HUES48 (cell line): ENCODE measurements at regions not wholly inside any gene's neighbourhood (a gene's known extent, or its start where the extent isn't known, plus 50 kb on each side); places are given as distances from the start of the nearest gene placed in this dataset.

Source experiments
- H3K27ac ChIP-seq: one replicate; pipeline ENCODE4 v1.7.0; 2013; ENCODE audit warnings: low read depth, low read length, inconsistent platforms
- H3K27me3 ChIP-seq: 2 replicates; pipeline ENCODE4 v1.6.1; 2013; ENCODE audit warnings: mild to moderate bottlenecking, low read length; ENCODE audit not compliant: control insufficient read depth, insufficient read depth
- H3K36me3 ChIP-seq: 2 replicates; pipeline ENCODE4 v1.6.1; 2013; ENCODE audit warnings: low read length; ENCODE audit not compliant: control insufficient read depth, insufficient read depth
- H3K4me1 ChIP-seq: 2 replicates; pipeline ENCODE4 v1.6.1; 2013; ENCODE audit warnings: mild to moderate bottlenecking, low read length; ENCODE audit not compliant: control insufficient read depth, insufficient read depth
- H3K4me3 ChIP-seq: 2 replicates; pipeline ENCODE4 v1.5.1; 2013; ENCODE audit warnings: mild to moderate bottlenecking, low read depth, low read length
- H3K9ac ChIP-seq: 2 replicates; pipeline ENCODE4 v1.6.1; 2013; ENCODE audit warnings: mild to moderate bottlenecking, low read depth, low read length, moderate library complexity
- H3K9me3 ChIP-seq: 2 replicates; pipeline ENCODE4 v1.6.1; 2013; ENCODE audit warnings: low read length; ENCODE audit not compliant: control insufficient read depth, insufficient read depth

DNA sequence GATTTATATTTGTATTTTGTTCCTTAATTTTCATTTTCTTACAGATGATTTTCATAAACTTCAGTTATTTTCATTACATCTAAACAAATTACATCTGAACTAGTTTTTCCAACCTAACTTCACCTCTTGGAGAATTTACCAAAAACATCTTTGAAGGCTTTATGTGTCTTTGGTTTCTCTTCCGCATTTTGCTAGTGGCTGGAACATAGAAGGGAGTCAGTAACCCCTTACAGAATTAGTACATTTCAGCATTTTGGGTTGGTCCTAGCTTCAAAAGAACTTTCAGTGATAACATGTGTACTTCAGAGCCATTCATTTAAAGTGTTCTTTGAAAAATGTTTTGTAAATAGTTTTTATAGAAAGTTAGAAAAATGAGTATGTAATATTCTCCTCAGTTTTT, 169.8 kb upstream of the MTPN start:
- Histone ChIP-seq H3K9me3 (no peaks in the 10 kb centered on the region), H3K27me3 (no peaks in the 10 kb centered on the region), H3K9ac (no peak overlapping the region), H3K4me3 (no peak overlapping the region), H3K36me3 (no peaks in the 10 kb centered on the region), H3K4me1 (no peaks in the 10 kb centered on the region), H3K27ac (no peak overlapping the region)

DNA sequence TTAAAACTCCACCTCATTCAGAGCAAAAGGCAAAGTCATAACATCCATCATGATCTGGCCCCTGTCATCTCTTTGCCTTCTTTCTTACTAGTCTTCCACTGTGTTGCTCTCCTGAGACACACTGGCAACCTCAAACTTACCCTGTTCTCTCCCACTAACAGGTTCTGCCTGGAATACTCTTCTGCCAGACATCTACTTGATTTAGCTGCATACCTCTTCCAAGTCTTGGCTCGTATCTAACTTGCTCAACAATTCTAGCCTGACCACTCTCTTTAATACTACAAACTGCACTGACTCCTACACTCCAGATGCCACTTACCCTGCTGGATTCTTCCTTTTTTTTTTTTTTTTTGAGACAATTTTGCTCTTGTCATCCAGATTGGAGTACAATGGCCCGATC, 167.0 kb upstream of the MTPN start:
- Histone ChIP-seq H3K9me3 (no peaks in the 10 kb centered on the region), H3K27ac (no peak overlapping the region), H3K4me3 (no peak overlapping the region), H3K9ac (no peak overlapping the region), H3K27me3 (no peaks in the 10 kb centered on the region), H3K36me3 (no peaks in the 10 kb centered on the region), H3K4me1 (no peaks in the 10 kb centered on the region)

DNA sequence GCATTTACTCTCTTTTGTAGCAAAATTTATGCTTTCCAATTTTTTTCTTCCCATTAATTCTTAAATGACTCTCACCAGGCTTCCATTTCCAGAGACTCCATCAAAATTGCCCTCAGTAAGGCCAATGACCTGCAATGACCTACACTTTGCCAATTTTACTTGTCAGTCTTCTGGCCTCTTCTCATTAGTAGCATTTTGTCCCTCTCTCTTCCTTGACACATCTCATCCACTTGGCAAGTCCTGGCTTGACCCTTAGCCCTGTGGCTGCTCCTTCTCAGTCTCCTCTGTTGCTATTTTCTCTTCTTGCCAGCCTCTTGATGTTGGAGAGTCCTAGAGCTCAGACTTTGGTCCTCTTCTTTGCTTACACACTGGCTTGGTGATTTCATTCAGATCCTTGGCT, 166.1 kb upstream of the MTPN start:
- no peak overlapping the region for H3K4me3 ChIP-seq
- no peaks in the 10 kb centered on the region for H3K4me1 ChIP-seq
- H3K36me3 ChIP-seq: no peaks in the 10 kb centered on the region
- H3K27me3 ChIP-seq: no peaks in the 10 kb centered on the region
- no peak overlapping the region for H3K27ac ChIP-seq
- H3K9me3 ChIP-seq: no peaks in the 10 kb centered on the region
- H3K9ac ChIP-seq: no peak overlapping the region

DNA sequence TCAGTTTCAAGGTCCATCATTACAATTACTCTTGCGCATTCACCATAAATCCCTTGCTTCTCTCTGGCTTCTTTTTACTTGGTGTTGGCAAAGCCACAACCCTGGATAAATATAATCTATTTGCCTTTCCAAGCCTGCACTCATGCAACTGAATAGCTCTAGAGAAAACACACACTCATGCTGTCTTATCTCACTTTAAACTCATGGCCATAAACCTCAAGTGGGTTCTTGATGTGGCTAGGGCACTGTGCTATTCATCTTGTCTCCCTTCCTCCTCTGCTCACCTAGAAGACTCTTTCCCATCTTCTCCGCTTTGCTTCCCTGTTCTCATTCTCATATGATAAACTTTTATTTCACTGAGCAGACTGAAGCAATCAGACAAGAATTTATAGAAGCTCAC, 165.4 kb upstream of the MTPN start:
- H3K27me3 ChIP-seq: no peaks in the 10 kb centered on the region

DNA sequence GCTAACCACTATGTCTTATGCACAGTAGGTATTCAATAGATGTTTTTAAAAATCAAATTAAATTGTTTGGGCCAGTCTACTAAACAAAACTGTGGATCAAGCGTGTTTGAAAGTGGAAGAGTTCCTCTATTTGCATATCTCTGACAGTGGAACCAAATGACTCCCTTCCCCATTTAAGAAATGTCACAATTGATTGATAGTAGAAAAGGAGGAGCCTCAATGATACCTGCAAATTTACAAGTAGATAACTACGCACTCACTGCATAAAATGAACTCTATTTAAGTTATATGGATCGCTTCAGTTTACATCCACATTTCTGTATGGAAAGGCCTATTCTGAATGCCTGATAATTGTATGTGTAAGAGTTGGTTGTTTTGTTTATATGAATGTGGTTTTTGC, 163.3 kb upstream of the MTPN start:
- Histone ChIP-seq H3K4me1 (peaks cover 6% of the 10 kb centered on the region), H3K36me3 (no peaks in the 10 kb centered on the region), H3K9ac (no peak overlapping the region), H3K9me3 (no peaks in the 10 kb centered on the region), H3K4me3 (no peak overlapping the region), H3K27me3 (no peaks in the 10 kb centered on the region), H3K27ac (no peak overlapping the region)

More for the DNA sequence above, 165.4 kb upstream of the MTPN start:
- Histone ChIP-seq H3K27ac (no peak overlapping the region), H3K9me3 (no peaks in the 10 kb centered on the region), H3K9ac (no peak overlapping the region), H3K4me3 (no peak overlapping the region), H3K4me1 (no peaks in the 10 kb centered on the region), H3K36me3 (no peaks in the 10 kb centered on the region)

DNA sequence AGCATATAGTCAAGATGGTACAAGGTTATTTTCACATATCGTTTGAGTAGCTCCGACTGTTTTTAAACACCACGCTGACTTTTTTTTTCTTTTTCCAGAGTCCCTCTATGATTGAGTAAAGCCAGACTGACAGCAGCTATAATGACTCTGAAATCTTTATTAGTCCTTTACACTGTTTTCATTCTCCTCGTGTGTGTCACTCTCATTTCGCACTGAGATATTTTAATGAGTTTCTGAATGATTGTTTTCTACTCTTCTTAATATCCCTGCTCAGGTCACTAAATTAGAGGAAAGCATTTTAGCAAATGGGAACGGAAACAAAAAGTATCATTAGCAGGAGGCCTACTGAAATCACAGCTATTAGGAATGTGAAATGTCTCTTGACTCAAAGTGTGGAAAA, 162.3 kb upstream of the MTPN start:
- Histone ChIP-seq H3K4me1 (peaks cover 6% of the 10 kb centered on the region), H3K36me3 (no peaks in the 10 kb centered on the region), H3K9me3 (no peaks in the 10 kb centered on the region), H3K27ac (no peak overlapping the region), H3K27me3 (no peaks in the 10 kb centered on the region), H3K9ac (no peak overlapping the region), H3K4me3 (no peak overlapping the region)

DNA sequence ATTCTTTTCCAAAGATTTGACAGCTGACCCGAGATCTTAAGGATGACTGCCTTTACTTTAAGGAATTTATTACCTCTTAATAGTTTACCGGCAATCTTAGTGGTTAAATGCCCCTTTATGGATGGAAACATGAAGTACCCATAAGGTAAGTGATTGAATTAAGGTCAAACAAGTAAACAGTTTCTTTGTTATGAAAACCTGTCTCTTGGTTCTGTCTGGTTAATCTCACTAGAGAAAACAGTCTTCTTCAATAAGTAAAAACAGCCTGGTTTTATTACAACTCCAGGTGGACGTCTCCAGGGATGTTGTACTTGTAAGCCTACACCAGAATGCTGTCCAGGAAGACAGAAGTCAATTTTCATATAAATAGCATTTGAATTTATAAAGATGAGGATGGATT, 161.8 kb upstream of the MTPN start:
- no peaks in the 10 kb centered on the region for H3K36me3 ChIP-seq
- H3K4me3 ChIP-seq: no peak overlapping the region
- peaks cover 6% of the 10 kb centered on the region for H3K4me1 ChIP-seq
- no peaks in the 10 kb centered on the region for H3K27me3 ChIP-seq
- no peak overlapping the region for H3K9ac ChIP-seq
- H3K9me3 ChIP-seq: no peaks in the 10 kb centered on the region
- no peak overlapping the region for H3K27ac ChIP-seq

DNA sequence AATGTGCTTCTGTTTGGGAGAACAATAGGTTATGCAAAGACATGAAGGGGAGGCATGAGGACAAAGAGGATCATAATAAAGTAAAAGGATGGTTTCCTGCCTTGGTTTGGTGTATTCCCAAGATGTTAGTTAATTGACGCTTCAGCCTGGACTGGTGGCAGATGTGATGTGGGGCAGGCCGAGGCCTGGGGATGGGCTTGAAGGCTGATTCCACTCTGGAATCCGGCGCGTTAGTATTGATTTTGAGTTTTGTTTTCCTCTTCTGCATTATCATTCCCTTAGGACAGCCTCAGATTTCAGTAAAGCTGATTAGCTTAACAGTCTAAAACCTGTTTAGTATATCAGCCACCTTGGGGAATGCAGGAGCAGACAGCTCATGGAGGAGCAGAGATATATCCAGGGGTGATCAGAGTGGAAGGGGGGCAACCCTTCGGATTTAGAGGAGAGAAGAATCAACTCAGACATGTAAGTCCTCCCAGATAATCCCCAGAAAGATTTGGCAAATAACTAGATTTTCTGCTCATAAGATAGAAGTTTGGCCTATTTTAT, 159.8 kb upstream of the MTPN start:
- Histone ChIP-seq H3K9me3 (no peaks in the 10 kb centered on the region), H3K9ac (no peak overlapping the region), H3K4me1 (peaks cover 6% of the 10 kb centered on the region), H3K27me3 (no peaks in the 10 kb centered on the region), H3K27ac (no peak overlapping the region), H3K4me3 (no peak overlapping the region), H3K36me3 (no peaks in the 10 kb centered on the region)

DNA sequence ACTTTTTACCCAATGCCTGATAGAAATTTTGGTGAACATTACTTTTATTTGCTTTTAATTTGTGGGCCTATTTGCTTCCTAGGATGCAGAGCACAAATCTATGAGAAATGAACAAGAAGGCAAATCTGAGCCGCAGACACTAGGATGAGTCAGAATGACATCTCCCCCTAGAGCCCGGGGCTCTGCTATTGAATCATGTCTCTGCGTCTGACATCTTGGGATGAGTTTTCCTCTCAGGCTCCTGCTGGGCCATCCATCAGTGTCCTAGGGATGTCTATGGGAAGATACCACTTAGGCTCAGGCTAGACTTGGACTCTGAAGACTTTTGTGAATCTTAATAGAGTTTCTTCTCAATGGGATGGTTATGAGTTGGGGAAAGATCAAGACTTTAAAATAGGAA, 157.3 kb upstream of the MTPN start:
- no peak overlapping the region for H3K4me3 ChIP-seq
- no peaks in the 10 kb centered on the region for H3K36me3 ChIP-seq
- H3K9ac ChIP-seq: no peak overlapping the region
- no peaks in the 10 kb centered on the region for H3K27me3 ChIP-seq
- no peak overlapping the region for H3K27ac ChIP-seq
- H3K4me1 ChIP-seq: peaks cover 6% of the 10 kb centered on the region
- H3K9me3 ChIP-seq: no peaks in the 10 kb centered on the region

DNA sequence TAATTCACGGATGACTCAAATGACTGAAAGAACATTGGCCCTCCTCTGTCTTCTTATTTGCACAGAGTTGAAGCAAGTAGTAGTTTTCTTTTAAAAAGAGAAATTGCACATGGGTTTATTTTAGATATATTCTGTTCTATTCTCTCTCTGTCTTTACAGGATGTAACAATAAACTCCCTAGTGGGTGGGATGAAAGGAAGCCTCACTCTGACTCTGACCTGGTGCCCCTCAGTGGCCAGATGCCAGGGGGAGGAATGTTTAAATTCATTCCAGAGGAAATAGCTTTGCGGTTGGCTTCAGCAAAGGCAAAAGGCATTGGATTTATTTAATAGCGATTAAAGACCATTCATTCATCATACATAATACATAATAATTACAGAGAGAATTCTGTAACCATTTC, 156.4 kb upstream of the MTPN start:
- H3K27ac ChIP-seq: no peak overlapping the region
- no peaks in the 10 kb centered on the region for H3K36me3 ChIP-seq
- H3K27me3 ChIP-seq: no peaks in the 10 kb centered on the region
- peaks cover 6% of the 10 kb centered on the region for H3K4me1 ChIP-seq
- no peak overlapping the region for H3K4me3 ChIP-seq
- no peak overlapping the region for H3K9ac ChIP-seq
- no peaks in the 10 kb centered on the region for H3K9me3 ChIP-seq

DNA sequence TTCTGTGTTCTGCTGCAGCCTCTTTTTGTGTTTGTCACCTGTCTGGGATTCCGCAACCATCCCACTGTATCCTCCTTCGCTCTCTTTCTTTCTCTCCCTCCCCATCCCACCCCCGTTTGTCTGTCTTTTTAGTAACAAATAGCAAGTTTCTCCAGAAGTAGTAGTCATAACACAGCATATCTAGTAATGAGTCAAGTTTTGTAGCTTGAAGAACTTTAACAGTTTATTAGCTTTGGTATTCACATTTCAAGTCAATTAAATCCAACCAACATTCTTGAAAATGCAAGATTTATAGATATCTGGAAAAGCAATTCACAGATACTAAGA, 154.1 kb upstream of the MTPN start:
- H3K27ac ChIP-seq: no peak overlapping the region
- H3K27me3 ChIP-seq: no peaks in the 10 kb centered on the region
- no peak overlapping the region for H3K4me3 ChIP-seq
- no peak overlapping the region for H3K9ac ChIP-seq
- H3K4me1 ChIP-seq: no peaks in the 10 kb centered on the region; the same call in 1 of the 2 replicates
- no peaks in the 10 kb centered on the region for H3K9me3 ChIP-seq
- H3K36me3 ChIP-seq: no peaks in the 10 kb centered on the region
